CD14-positive monocyte (primary cell): ENCODE measurements at regions not wholly inside any gene's neighbourhood (a gene's known extent, or its start where the extent isn't known, plus 50 kb on each side); places are given as distances from the start of the nearest gene placed in this dataset.

Source experiments
- DNase-seq, 3 donors: peaks; one replicate each; pipeline ENCODE4 v3.0.0-alpha.2; 2011 to 2022
- H2AFZ ChIP-seq: 2 replicates; pipeline ENCODE4 v1.6.0; 2012; ENCODE audit warnings: mild to moderate bottlenecking, low read depth, low read length, inconsistent platforms; ENCODE audit not compliant: insufficient read depth, poor library complexity, severe bottlenecking
- H3K27ac ChIP-seq, 2 donors: 1 replicate in 1 of 2; 2 replicates in 1 of 2; pipeline ENCODE4 v1.5.1; 2012 to 2013; ENCODE audit warnings: low read length in 2 of 2, control low read depth in 1 of 2, inconsistent platforms in 1 of 2, low read depth in 1 of 2, mild to moderate bottlenecking in 1 of 2
- H3K27me3 ChIP-seq, 2 donors: one replicate each; pipeline versions ENCODE4 v1.6.0 to v1.6.1; 2011 to 2013; ENCODE audit warnings: low read length in 2 of 2; ENCODE audit not compliant: control insufficient read depth in 2 of 2, insufficient read depth in 2 of 2
- H3K36me3 ChIP-seq, 2 donors: replicated peaks in 1 of 2; 1 replicate in 1 of 2; 2 replicates in 1 of 2; pipeline versions ENCODE4 v1.5.1 to v1.6.1; 2012 to 2013; ENCODE audit warnings: low read length in 2 of 2, control low read depth in 1 of 2, inconsistent platforms in 1 of 2, mild to moderate bottlenecking in 1 of 2; ENCODE audit not compliant: insufficient read depth in 2 of 2, control insufficient read depth in 1 of 2
- H3K4me1 ChIP-seq, 2 donors: 1 replicate in 1 of 2; 2 replicates in 1 of 2; pipeline versions ENCODE4 v1.5.1 to v1.6.1; 2012 to 2013; ENCODE audit warnings: low read length in 2 of 2, control low read depth in 1 of 2, inconsistent platforms in 1 of 2, mild to moderate bottlenecking in 1 of 2, moderate library complexity in 1 of 2; ENCODE audit not compliant: insufficient read depth in 2 of 2, control insufficient read depth in 1 of 2
- H3K4me2 ChIP-seq: replicated peaks from 2 replicates; pipeline ENCODE3; 2012; ENCODE audit warnings: low read length, moderate library complexity, mild to moderate bottlenecking; ENCODE audit not compliant: poor library complexity, severe bottlenecking; ENCODE audit errors: extremely low read depth
- H3K4me3 ChIP-seq, 3 experiments: fragments of 200-600 bp in 1 of 3; sonication (generic) in 1 of 3; replicated peaks in 1 of 3; 1 replicate in 2 of 3; 2 replicates in 1 of 3; pipeline ENCODE4 v1.5.1; 2011 to 2013; ENCODE audit warnings: low read length in 3 of 3, mild to moderate bottlenecking in 3 of 3, control low read depth in 2 of 3, low read depth in 2 of 3, inconsistent platforms in 1 of 3, moderate library complexity in 1 of 3
- H3K79me2 ChIP-seq: 2 replicates; pipeline ENCODE4 v1.6.0; 2012; ENCODE audit warnings: mild to moderate bottlenecking, control low read depth, inconsistent platforms, low read length, moderate library complexity; ENCODE audit not compliant: insufficient read depth
- H3K9ac ChIP-seq: 2 replicates; pipeline ENCODE4 v1.6.0; 2017; ENCODE audit warnings: low read length, mild to moderate bottlenecking; ENCODE audit not compliant: insufficient read depth, poor library complexity, severe bottlenecking
- H3K9me3 ChIP-seq, 2 donors: replicated peaks in 1 of 2; 1 replicate in 1 of 2; 2 replicates in 1 of 2; pipeline versions ENCODE4 v1.5.1 to v1.6.1; 2012 to 2013; ENCODE audit warnings: low read length in 2 of 2, control low read depth in 1 of 2; ENCODE audit not compliant: control insufficient read depth in 1 of 2, insufficient read depth in 1 of 2
- H4K20me1 ChIP-seq: 2 replicates; pipeline ENCODE4 v1.6.0; 2012; ENCODE audit warnings: mild to moderate bottlenecking, low read length, control low read depth, moderate library complexity; ENCODE audit not compliant: insufficient read depth
- H3K27ac Mint-ChIP-seq, 7 donors: one replicate each; pipeline ENCODE4 v1.8.0; 2020; ENCODE audit warnings: mild to moderate bottlenecking in 7 of 7, mixed read lengths in 7 of 7, moderate library complexity in 6 of 7, inconsistent platforms in 2 of 7
- H3K27me3 Mint-ChIP-seq, 3 donors: one replicate each; pipeline ENCODE4 v1.8.0; 2021 to 2022; ENCODE audit warnings: low read depth in 3 of 3, mild to moderate bottlenecking in 3 of 3, mixed read lengths in 3 of 3, moderate library complexity in 3 of 3, inconsistent platforms in 1 of 3
- H3K36me3 Mint-ChIP-seq, 2 donors: one replicate each; pipeline ENCODE4 v1.8.0; 2020; ENCODE audit warnings: mixed read lengths in 2 of 2, inconsistent platforms in 1 of 2, mild to moderate bottlenecking in 1 of 2
- H3K4me1 Mint-ChIP-seq: one replicate; pipeline ENCODE4 v1.8.0; 2020; ENCODE audit warnings: mild to moderate bottlenecking, mixed read lengths
- H3K4me3 Mint-ChIP-seq, 2 donors: one replicate each; pipeline ENCODE4 v1.8.0; 2020; ENCODE audit warnings: mild to moderate bottlenecking in 2 of 2, mixed read lengths in 2 of 2, moderate library complexity in 1 of 2
- H3K9me3 Mint-ChIP-seq, 7 donors: one replicate each; pipeline ENCODE4 v1.8.0; 2020 to 2022; ENCODE audit warnings: mixed read lengths in 7 of 7, mild to moderate bottlenecking in 6 of 7, moderate library complexity in 6 of 7, inconsistent platforms in 2 of 7
- CTCF ChIP-seq: fragments of 200-600 bp; IDR thresholded peaks from one replicate; pipeline ENCODE4 v1.8.0; 2022; ENCODE audit warnings: antibody characterized with exemption, mild to moderate bottlenecking
- WGBS: methylation state at CpG from one replicate; pipeline ENCODE4 v1.1.5; 2013; ENCODE audit warnings: missing lambda C conversion rate; ENCODE audit not compliant: insufficient coverage; 5-methylcytosine and 5-hydroxymethylcytosine counted together
- intact Hi-C, 2 donors: fragments of 100-400 bp; cut with micrococcal nuclease; formaldehyde crosslinking; loops; one replicate each; pipeline versions ENCODE4 v1.15.0 to v1.15.1; 2023

GRCh38 chrX:21155916-21156315 lies 218.3 kb upstream of the CNKSR2 start:
- no peak overlapping the region for H3K27ac Mint-ChIP-seq
- H3K36me3 ChIP-seq: no peaks in the 10 kb centered on the region
- no peak for DNase-seq
- H3K9ac ChIP-seq: no peak overlapping the region
- H3K4me2 ChIP-seq: no peak overlapping the region
- peaks cover 0 to 2% of the 10 kb centered on the region in 2 donors for H3K27me3 ChIP-seq
- peaks cover 1 to 6% (median 2%) of the 10 kb centered on the region in 3 donors for H3K27me3 Mint-ChIP-seq
- intact Hi-C loops: no loop called here
- peaks cover 0 to 2% (median 0%) of the 10 kb centered on the region in 7 donors for H3K9me3 Mint-ChIP-seq
- H3K4me3 Mint-ChIP-seq: no peak overlapping the region
- H3K4me1 Mint-ChIP-seq: no peaks in the 10 kb centered on the region
- H2AFZ ChIP-seq: no peak overlapping the region
- TF ChIP-seq CTCF: no peak
- H3K4me3 ChIP-seq: no peak overlapping the region
- H3K36me3 Mint-ChIP-seq: no peaks in the 10 kb centered on the region
- H4K20me1 ChIP-seq: no peaks in the 10 kb centered on the region
- H3K4me1 ChIP-seq: no peaks in the 10 kb centered on the region
- no peaks in the 10 kb centered on the region for H3K79me2 ChIP-seq
- H3K27ac ChIP-seq: no peak overlapping the region
- H3K9me3 ChIP-seq: no peaks in the 10 kb centered on the region

GRCh38 chrX:21156632-21157031 lies 217.6 kb upstream of the CNKSR2 start:
- Histone ChIP-seq H3K4me2 (no peak overlapping the region), H3K36me3 (no peaks in the 10 kb centered on the region), H2AFZ (no peak overlapping the region), H4K20me1 (no peaks in the 10 kb centered on the region), H3K27ac (no peak overlapping the region), H3K4me1 (no peaks in the 10 kb centered on the region), H3K27me3 (peaks cover 0 to 2% of the 10 kb centered on the region in 2 donors), H3K4me3 (no peak overlapping the region), H3K9me3 (no peaks in the 10 kb centered on the region), H3K79me2 (no peaks in the 10 kb centered on the region), H3K9ac (no peak overlapping the region)
- no CpG with 5 or more reads among the region's 1 CpG for WGBS
- no peaks in the 10 kb centered on the region for H3K4me1 Mint-ChIP-seq
- no peak overlapping the region for H3K27ac Mint-ChIP-seq
- intact Hi-C loops: no loop called here
- no peak for DNase-seq
- H3K27me3 Mint-ChIP-seq: peaks cover 1 to 6% (median 2%) of the 10 kb centered on the region in 3 donors
- no peak for TF ChIP-seq CTCF
- no peak overlapping the region for H3K4me3 Mint-ChIP-seq
- H3K9me3 Mint-ChIP-seq: peaks cover 0 to 2% (median 0%) of the 10 kb centered on the region in 7 donors
- no peaks in the 10 kb centered on the region for H3K36me3 Mint-ChIP-seq
